Progenitor cell of endocrine pancreas (in vitro differentiated cells): ENCODE measurements at regions not wholly inside any gene's neighbourhood (a gene's known extent, or its start where the extent isn't known, plus 50 kb on each side); places are given as distances from the start of the nearest gene placed in this dataset.

Experiments used
- DNase-seq: peaks from one replicate; pipeline ENCODE4 v3.0.0; 2021; ENCODE audit warnings: low spot score; ENCODE audit not compliant: unreplicated experiment
- H3K27ac Mint-ChIP-seq: 2 replicates; pipeline ENCODE4 v1.8.0; 2021; ENCODE audit warnings: mild to moderate bottlenecking, moderate library complexity, mixed read lengths
- H3K27me3 Mint-ChIP-seq: 2 replicates; pipeline ENCODE4 v1.8.0; 2021; ENCODE audit warnings: mixed read lengths
- H3K36me3 Mint-ChIP-seq: 2 replicates; pipeline ENCODE4 v1.8.0; 2022; ENCODE audit warnings: mixed read lengths; ENCODE audit not compliant: insufficient read depth
- H3K4me1 Mint-ChIP-seq: 2 replicates; pipeline ENCODE4 v1.8.0; 2021; ENCODE audit warnings: low read depth, mixed read lengths
- H3K4me3 Mint-ChIP-seq: 2 replicates; pipeline ENCODE4 v1.8.0; 2021; ENCODE audit warnings: low read depth, mild to moderate bottlenecking, moderate library complexity, mixed read lengths
- H3K9me3 Mint-ChIP-seq: 2 replicates; pipeline ENCODE4 v1.8.0; 2021; ENCODE audit warnings: low read depth, mixed read lengths
- TF ChIP-seq, protein P1 (sequence below): fragments of 200-600 bp; sonication (generic); IDR thresholded peaks from one replicate; pipeline ENCODE4 v1.5.0; 2021; ENCODE audit warnings: antibody characterized with exemption, mild to moderate bottlenecking; ENCODE audit not compliant: unreplicated experiment

DNA sequence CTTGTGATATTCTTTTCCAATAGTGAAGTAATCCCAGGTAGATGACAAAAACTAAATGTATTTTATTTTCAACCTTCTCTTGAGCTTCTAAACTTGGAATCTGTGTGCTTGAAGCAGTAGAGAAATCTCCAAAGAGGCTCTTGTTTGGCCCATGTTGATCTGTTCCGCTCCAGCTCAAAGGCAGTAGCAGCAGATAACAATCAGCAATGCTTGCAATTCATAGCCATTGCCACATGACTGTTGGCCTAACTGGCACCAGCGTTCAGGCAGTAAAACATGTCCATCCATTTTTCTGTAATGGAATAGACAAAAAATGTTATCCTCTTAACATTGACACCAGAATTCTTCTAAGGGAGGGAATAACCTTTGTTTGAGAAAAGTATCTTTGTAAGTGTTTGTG lies 270.7 kb upstream of the MSX2 start:
- no peak overlapping the region for H3K4me3 Mint-ChIP-seq
- no peak for DNase-seq
- H3K9me3 Mint-ChIP-seq: no peaks in the 10 kb centered on the region
- H3K4me1 Mint-ChIP-seq: peaks cover 5% of the 10 kb centered on the region
- H3K36me3 Mint-ChIP-seq: no peaks in the 10 kb centered on the region
- no peak overlapping the region for H3K27ac Mint-ChIP-seq
- TF ChIP-seq, protein P1, sequence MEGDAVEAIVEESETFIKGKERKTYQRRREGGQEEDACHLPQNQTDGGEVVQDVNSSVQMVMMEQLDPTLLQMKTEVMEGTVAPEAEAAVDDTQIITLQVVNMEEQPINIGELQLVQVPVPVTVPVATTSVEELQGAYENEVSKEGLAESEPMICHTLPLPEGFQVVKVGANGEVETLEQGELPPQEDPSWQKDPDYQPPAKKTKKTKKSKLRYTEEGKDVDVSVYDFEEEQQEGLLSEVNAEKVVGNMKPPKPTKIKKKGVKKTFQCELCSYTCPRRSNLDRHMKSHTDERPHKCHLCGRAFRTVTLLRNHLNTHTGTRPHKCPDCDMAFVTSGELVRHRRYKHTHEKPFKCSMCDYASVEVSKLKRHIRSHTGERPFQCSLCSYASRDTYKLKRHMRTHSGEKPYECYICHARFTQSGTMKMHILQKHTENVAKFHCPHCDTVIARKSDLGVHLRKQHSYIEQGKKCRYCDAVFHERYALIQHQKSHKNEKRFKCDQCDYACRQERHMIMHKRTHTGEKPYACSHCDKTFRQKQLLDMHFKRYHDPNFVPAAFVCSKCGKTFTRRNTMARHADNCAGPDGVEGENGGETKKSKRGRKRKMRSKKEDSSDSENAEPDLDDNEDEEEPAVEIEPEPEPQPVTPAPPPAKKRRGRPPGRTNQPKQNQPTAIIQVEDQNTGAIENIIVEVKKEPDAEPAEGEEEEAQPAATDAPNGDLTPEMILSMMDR: no peak
- no peaks in the 10 kb centered on the region for H3K27me3 Mint-ChIP-seq

DNA sequence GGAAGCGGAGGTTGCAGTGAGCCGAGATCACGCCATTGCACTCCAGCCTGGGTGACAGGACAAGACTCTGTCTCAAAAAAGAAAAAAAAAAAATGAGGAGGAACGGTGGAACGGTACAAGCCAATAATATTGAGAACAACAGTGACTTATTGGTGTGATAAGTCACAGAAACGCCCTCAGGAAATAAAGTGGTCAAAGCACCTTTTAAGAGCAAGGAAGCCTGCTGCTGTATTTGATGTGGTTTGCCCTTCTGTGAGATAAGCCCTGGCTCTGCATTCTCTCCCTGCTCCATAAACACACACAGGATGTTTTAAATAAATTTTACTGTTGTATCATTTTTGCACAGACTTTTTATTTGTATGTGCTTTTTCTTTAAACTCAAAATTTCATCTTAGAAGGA lies 269.9 kb upstream of the MSX2 start:
- Mint-ChIP-seq H3K4me3 (no peak overlapping the region), H3K4me1 (peaks cover 9% of the 10 kb centered on the region), H3K27me3 (no peaks in the 10 kb centered on the region), H3K36me3 (no peaks in the 10 kb centered on the region), H3K9me3 (no peaks in the 10 kb centered on the region), H3K27ac (no peak overlapping the region)
- TF ChIP-seq, protein P1: no peak
- no peak for DNase-seq

DNA sequence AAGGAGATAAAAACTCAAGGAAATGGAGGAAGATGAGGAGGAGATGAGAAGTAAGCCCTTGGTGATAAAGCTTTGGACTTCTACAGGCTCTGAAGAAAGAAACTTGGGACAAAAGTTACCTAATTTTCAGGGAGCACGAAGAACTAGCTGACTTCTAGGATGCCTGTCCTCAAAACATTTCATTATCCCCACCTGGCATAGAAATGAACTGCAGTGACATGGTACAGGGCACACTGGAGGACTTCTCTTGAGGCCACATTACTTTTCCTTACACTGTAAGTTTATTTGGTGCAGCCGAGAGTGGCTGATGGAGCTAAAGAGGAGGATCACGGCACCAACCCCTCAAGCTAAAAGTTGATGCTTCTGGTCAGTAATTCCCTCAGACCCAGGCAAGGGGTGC lies 269.5 kb upstream of the MSX2 start:
- no peak overlapping the region for H3K27ac Mint-ChIP-seq
- H3K9me3 Mint-ChIP-seq: no peaks in the 10 kb centered on the region
- no peaks in the 10 kb centered on the region for H3K27me3 Mint-ChIP-seq
- no peaks in the 10 kb centered on the region for H3K36me3 Mint-ChIP-seq
- TF ChIP-seq, protein P1: no peak
- no peak overlapping the region for H3K4me3 Mint-ChIP-seq
- H3K4me1 Mint-ChIP-seq: peaks cover 10% of the 10 kb centered on the region
- DNase-seq: no peak

DNA sequence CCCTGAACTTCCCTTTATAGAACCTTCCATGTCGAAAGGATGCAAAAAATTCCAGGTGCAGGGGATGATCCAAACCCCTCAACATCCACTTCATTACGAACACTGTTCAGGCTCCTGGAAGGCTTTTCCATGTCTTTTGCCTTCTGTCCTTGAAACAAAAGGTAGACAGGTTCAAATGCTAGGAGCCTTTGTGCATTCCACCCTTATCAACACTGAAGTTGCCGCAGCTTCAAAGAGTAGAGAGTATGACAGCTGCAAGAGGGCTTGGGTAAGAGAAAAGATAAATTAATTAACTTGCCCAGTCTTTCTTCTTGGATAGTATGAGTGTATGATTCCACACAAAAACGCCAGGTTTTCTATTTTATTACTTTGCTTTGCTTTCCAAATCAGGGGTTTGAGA lies 269.1 kb upstream of the MSX2 start:
- Mint-ChIP-seq H3K27me3 (no peaks in the 10 kb centered on the region), H3K4me1 (peaks cover 14% of the 10 kb centered on the region), H3K4me3 (no peak overlapping the region), H3K9me3 (no peaks in the 10 kb centered on the region), H3K27ac (no peak overlapping the region), H3K36me3 (no peaks in the 10 kb centered on the region)
- TF ChIP-seq, protein P1: no peak
- DNase-seq: no peak

DNA sequence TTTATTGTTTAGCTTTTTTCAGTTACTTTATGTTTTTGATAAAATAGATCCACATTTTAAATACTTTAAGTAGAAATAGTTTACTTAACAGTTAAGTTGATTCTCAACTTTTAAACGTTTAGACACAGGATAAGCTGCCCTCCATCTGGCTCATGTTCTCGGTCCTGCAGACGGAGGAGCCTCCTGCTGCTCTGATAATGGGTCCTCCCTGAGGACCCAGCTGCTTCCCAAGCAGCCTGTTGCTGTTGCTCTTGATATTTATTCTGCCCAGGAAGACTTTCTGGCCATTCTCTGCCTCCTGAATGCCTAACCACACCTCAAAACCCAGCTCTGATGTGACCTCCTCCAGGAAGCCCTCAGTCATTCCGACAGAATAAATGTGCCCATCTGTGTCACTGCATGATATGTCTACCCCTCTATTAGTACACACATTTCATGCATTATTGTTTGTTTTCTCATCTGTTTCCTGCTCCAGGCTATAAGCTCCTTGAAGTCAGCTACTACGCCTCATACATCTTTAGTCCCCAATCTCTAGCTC lies 267.2 kb upstream of the MSX2 start:
- H3K36me3 Mint-ChIP-seq: no peaks in the 10 kb centered on the region
- peaks cover 32% of the 10 kb centered on the region for H3K4me1 Mint-ChIP-seq
- no peaks in the 10 kb centered on the region for H3K27me3 Mint-ChIP-seq
- TF ChIP-seq, protein P1: no peak
- no peaks in the 10 kb centered on the region for H3K9me3 Mint-ChIP-seq
- H3K27ac Mint-ChIP-seq: no peak overlapping the region
- no peak overlapping the region for H3K4me3 Mint-ChIP-seq
- DNase-seq: no peak
